Left cardiac atrium (tissue), 4 donors: ENCODE measurements at regions not wholly inside any gene's neighbourhood (a gene's known extent, or its start where the extent isn't known, plus 50 kb on each side); places are given as distances from the start of the nearest gene placed in this dataset.

Source experiments
- ATAC-seq, 2 donors: fragments of 200-7000 bp; cut with Tn5 transposase; one replicate each; pipeline ENCODE4 v1.9.1; 2020; ENCODE audit warnings: mild to moderate bottlenecking in 2 of 2, moderate library complexity in 2 of 2
- DNase-seq: peaks from one replicate; pipeline ENCODE4 v3.0.0-alpha.2; 2020
- intact Hi-C, 2 donors: fragments of 100-400 bp; cut with DNase I; formaldehyde crosslinking; loops; one replicate each; pipeline versions ENCODE4 v1.14.1 to v1.15.1; 2022 to 2023
- donor health status: DM: no; HTN: yes; CAD: no.
- donor health status: DM: no; HTN: yes; CAD: no; lungs with severe emphysema.
- donor health status: DM: yes; HTN: yes; CAD: no.
- donor health status: Dilated cardiomyopathy.

- intact Hi-C loops: no loop called here
- no peak for ATAC-seq
- DNase-seq: no peak
These were observed 359.4 kb upstream of the CWC22 start for GRCh38 chr2:180366481-180366880.

- no peak for DNase-seq
- no peak for ATAC-seq
- intact Hi-C loops: no loop called here
These were observed 357.6 kb upstream of the CWC22 start for GRCh38 chr2:180364719-180365118.

GRCh38 chr2:180360283-180360618 is 353.2 kb upstream of the CWC22 start:
- intact Hi-C loops: no loop called here
- ATAC-seq: no peak
- no peak for DNase-seq

- DNase-seq: no peak
- intact Hi-C loops: no loop called here
- no peak for ATAC-seq
These were observed 352.6 kb upstream of the CWC22 start for GRCh38 chr2:180359522-180360282.

- DNase-seq (no peak), ATAC-seq (no peak)
- intact Hi-C loops: no loop called here
These were observed 351.4 kb upstream of the CWC22 start for GRCh38 chr2:180358458-180358857.

GRCh38 chr2:180356676-180357075 is 349.6 kb upstream of the CWC22 start:
- ATAC-seq (no peak), DNase-seq (no peak)
- intact Hi-C loops: no loop called here

- no peak for ATAC-seq
- intact Hi-C loops: no loop called here
- no peak for DNase-seq
These were observed 345.5 kb upstream of the CWC22 start for GRCh38 chr2:180352620-180353019.

- DNase-seq: no peak
- no peak for ATAC-seq
- intact Hi-C loops: no loop called here
These were observed 342.7 kb upstream of the CWC22 start for GRCh38 chr2:180349809-180350208.

GRCh38 chr2:180343528-180344345 is 336.6 kb upstream of the CWC22 start:
- intact Hi-C loops: no loop called here
- ATAC-seq (no peak), DNase-seq (no peak)

GRCh38 chr2:180337136-180337535 is 330.0 kb upstream of the CWC22 start:
- DNase-seq: no peak
- intact Hi-C loops: no loop called here
- no peak for ATAC-seq

GRCh38 chr2:180336550-180336949 is 329.5 kb upstream of the CWC22 start:
- no peak for ATAC-seq
- intact Hi-C loops: no loop called here
- no peak for DNase-seq

GRCh38 chr2:180334514-180334913 is 327.4 kb upstream of the CWC22 start:
- intact Hi-C loops: no loop called here
- ATAC-seq: no peak
- no peak for DNase-seq

GRCh38 chr2:180328795-180329422 is 321.8 kb upstream of the CWC22 start:
- ATAC-seq (no peak), DNase-seq (no peak)
- intact Hi-C loops: no loop called here

GRCh38 chr2:180327185-180327584 is 320.1 kb upstream of the CWC22 start:
- intact Hi-C loops: no loop called here
- DNase-seq: no peak

GRCh38 chr2:180325416-180326120 is 318.5 kb upstream of the CWC22 start:
- DNase-seq (no peak), ATAC-seq (no peak)
- intact Hi-C loops: no loop called here

More at GRCh38 chr2:180327185-180327584, 320.1 kb upstream of the CWC22 start:
- no peak for ATAC-seq

- DNase-seq (no peak), ATAC-seq (no peak)
- intact Hi-C loops: no loop called here
These were observed 317.1 kb upstream of the CWC22 start for GRCh38 chr2:180324182-180324581.

- no peak for ATAC-seq
- intact Hi-C loops: no loop called here
- no peak for DNase-seq
These were observed 315.7 kb upstream of the CWC22 start for GRCh38 chr2:180322781-180323180.

GRCh38 chr2:180319586-180320405 is 312.7 kb upstream of the CWC22 start:
- no peak for DNase-seq
- no peak for ATAC-seq
- intact Hi-C loops: no loop called here

GRCh38 chr2:180314086-180314485 is 307.0 kb upstream of the CWC22 start:
- intact Hi-C loops: no loop called here
- no peak for DNase-seq
- no peak for ATAC-seq
